Testis (tissue), 2 donors: ENCODE measurements at regions not wholly inside any gene's neighbourhood (a gene's known extent, or its start where the extent isn't known, plus 50 kb on each side); places are given as distances from the start of the nearest gene placed in this dataset.

Experiments used
- CTCF ChIP-seq, 3 experiments: fragments of 450-650 bp in 2 of 3; fragments of 200-600 bp in 1 of 3; sonication (generic) in 1 of 3; IDR thresholded peaks; one replicate each; pipeline ENCODE4 v1.5.1; 2016 to 2019; ENCODE audit warnings: antibody characterized with exemption in 3 of 3, mild to moderate bottlenecking in 2 of 3, moderate library complexity in 1 of 3
- POLR2A ChIP-seq: fragments of 450-650 bp; IDR thresholded peaks from one replicate; pipeline ENCODE4 v1.6.1; 2017; ENCODE audit warnings: antibody characterized with exemption, mild to moderate bottlenecking, moderate library complexity

GRCh38 chr22:23513705-23514104, 66.4 kb downstream of the IGLL1 start:
- no peak for TF ChIP-seq CTCF (IDR thresholded peaks at IDR 0.05)
- TF ChIP-seq POLR2A, result no peak
